Large intestine (tissue), 3 donors: ENCODE measurements at regions not wholly inside any gene's neighbourhood (a gene's known extent, or its start where the extent isn't known, plus 50 kb on each side); places are given as distances from the start of the nearest gene placed in this dataset.
A peak's percentile ranks its signal among the peaks of the same experiment; 100 is the strongest.

Experiments
- DNase-seq, 2 donors: peaks; one replicate each; pipeline versions ENCODE4 v3.0.0 to v3.0.0-alpha.2; 2013
- H3K27ac ChIP-seq: one replicate; pipeline ENCODE4 v1.5.1; 2013; ENCODE audit warnings: low read length
- H3K27me3 ChIP-seq: 2 replicates; pipeline ENCODE4 v1.6.1; 2013; ENCODE audit warnings: low read length; ENCODE audit not compliant: control insufficient read depth, insufficient read depth
- H3K36me3 ChIP-seq: 2 replicates; pipeline ENCODE4 v1.6.1; 2013; ENCODE audit warnings: low read length; ENCODE audit not compliant: control insufficient read depth, insufficient read depth
- H3K4me1 ChIP-seq: one replicate; pipeline ENCODE4 v1.6.1; 2013; ENCODE audit warnings: low read length; ENCODE audit not compliant: control insufficient read depth, insufficient read depth
- H3K4me3 ChIP-seq: one replicate; pipeline ENCODE4 v1.5.1; 2013; ENCODE audit warnings: low read length
- H3K9me3 ChIP-seq: one replicate; pipeline ENCODE4 v1.6.1; 2013; ENCODE audit warnings: mild to moderate bottlenecking, low read depth, low read length, moderate library complexity; ENCODE audit not compliant: control insufficient read depth
- WGBS: methylation state at CpG from one replicate; pipeline ENCODE4 v1.1.5; 2013; ENCODE audit warnings: low lambda C conversion rate; ENCODE audit not compliant: insufficient coverage; 5-methylcytosine and 5-hydroxymethylcytosine counted together

DNA sequence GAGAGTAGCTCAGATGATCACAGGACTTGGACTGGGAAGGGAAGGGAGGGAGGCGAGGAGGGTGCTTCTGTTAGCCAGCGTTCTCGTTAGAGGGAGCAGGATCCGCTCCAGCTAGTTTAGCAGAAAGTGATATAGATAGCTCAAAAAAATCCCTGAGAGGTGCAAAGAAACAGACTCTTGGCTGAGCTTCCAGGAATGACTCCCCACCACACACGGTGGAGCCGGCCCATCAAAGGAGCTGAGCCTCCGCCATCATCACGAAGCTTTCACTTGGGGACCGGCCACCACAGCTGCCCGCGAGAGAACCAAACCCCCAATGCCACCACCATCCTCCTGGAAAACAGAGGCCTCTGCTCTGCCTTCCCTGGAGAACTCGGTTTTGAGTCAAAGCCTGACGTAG lies 124.6 kb upstream of the BCL2L14 start:
- DNase-seq, result no peak
- Histone ChIP-seq H3K4me3 (no peak overlapping the region), H3K36me3 (no peaks in the 10 kb centered on the region), H3K4me1 (no peaks in the 10 kb centered on the region), H3K27ac (no peak overlapping the region), H3K27me3 (no peaks in the 10 kb centered on the region), H3K9me3 (no peaks in the 10 kb centered on the region)
- no CpG with 5 or more reads among the region's 13 CpGs for WGBS

DNA sequence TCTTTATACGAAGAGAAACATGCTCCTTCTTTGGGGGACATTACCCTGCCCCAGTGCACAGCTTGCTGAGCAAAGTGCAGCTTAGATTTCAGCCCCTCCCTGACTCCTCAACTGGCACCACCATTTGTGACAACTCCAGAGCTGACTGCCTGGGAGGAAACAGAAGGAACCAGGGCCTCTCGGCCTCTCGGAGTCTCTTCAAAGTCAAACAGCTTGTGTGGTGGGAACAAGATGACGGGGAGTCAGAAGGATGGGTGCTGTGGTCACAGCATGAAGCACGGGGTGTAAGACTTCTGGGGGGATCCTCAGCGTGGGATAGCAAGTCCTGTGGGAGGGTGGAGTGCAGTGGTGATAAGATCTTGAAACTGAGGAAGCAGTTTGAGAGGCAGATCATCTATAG lies 123.5 kb upstream of the BCL2L14 start:
- 83% methylated on average over 3 of the region's 6 CpGs for WGBS
- Histone ChIP-seq H3K9me3 (no peaks in the 10 kb centered on the region), H3K4me3 (no peak overlapping the region), H3K4me1 (no peaks in the 10 kb centered on the region), H3K27me3 (no peaks in the 10 kb centered on the region), H3K27ac (no peak overlapping the region), H3K36me3 (no peaks in the 10 kb centered on the region)
- peak in 1 of 2 donors; percentile 11 for DNase-seq

DNA sequence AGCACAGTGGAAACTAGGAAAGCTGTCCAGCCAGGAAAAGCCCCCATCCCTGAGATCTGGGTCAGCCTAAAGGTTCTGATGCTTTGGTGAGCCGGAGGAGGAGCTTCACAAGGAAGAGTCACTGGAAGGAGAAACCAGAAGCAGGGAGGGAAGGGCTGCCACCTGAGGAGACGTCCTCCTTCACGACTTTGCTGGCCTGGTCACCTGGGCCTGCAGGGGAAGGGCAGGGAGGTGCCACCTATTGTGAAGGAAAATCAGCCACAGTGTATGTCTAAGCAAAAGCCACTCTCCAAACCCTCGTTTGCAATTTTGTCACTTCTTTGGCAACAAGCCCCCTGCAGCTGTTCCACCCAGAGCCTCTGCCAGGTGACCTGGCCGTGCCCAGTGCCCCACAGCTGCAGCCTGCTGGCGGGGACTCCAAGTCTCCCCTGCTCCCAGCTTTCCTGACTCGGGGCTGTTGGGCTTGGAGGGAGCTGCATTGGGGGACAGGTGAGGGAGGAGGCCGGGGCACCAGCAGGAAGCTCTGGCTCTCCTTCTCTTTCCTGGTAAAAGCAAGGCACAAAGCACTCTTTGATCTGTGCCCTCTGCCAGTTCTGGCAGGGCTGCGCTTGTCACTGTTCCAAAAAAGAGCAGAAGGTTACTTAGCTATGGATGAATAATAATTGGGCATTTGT lies 120.9 kb upstream of the BCL2L14 start:
- no CpG with 5 or more reads among the region's 9 CpGs for WGBS
- Histone ChIP-seq H3K4me1 (no peaks in the 10 kb centered on the region), H3K9me3 (no peaks in the 10 kb centered on the region), H3K4me3 (no peak overlapping the region), H3K27ac (no peak overlapping the region), H3K36me3 (no peaks in the 10 kb centered on the region), H3K27me3 (no peaks in the 10 kb centered on the region)
- no peak for DNase-seq

DNA sequence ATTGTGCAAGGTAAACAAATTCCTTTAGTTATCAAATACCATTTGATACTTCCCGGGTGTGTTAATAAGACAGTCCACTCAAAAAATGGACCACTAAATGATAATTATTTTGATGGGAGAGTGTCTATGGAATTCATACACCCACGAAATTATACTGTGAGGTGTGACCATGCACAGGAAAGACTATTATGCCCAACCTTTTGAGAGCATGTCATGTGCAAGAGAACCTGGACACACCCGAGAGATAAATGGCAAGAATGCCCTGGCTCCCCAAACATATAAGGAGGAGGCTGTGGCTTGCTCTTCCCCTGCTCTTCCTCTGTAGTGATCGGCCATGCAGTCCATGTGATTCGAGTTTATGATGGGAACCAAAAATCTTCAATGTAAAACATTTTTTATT lies 119.5 kb upstream of the BCL2L14 start:
- Histone ChIP-seq H3K27me3 (no peaks in the 10 kb centered on the region), H3K4me1 (no peaks in the 10 kb centered on the region), H3K4me3 (no peak overlapping the region), H3K36me3 (no peaks in the 10 kb centered on the region), H3K27ac (no peak overlapping the region), H3K9me3 (no peaks in the 10 kb centered on the region)
- 86% methylated on average over 1 of the region's 5 CpGs for WGBS
- DNase-seq, result no peak

- H3K27ac ChIP-seq, result no peak overlapping the region
- no peak overlapping the region for H3K4me3 ChIP-seq
- no CpG with 5 or more reads among the region's 7 CpGs for WGBS
- no peaks in the 10 kb centered on the region for H3K36me3 ChIP-seq
- no peaks in the 10 kb centered on the region for H3K9me3 ChIP-seq
- H3K27me3 ChIP-seq, result no peaks in the 10 kb centered on the region
- no peaks in the 10 kb centered on the region for H3K4me1 ChIP-seq
- DNase-seq, result no peak
Measured at GRCh38 chr12:11953523-11953922, 117.2 kb upstream of the BCL2L14 start.

GRCh38 chr12:11954181-11954580 lies 116.6 kb upstream of the BCL2L14 start:
- no peaks in the 10 kb centered on the region for H3K9me3 ChIP-seq
- no peak for DNase-seq
- no peak overlapping the region for H3K27ac ChIP-seq
- H3K4me1 ChIP-seq, result no peaks in the 10 kb centered on the region
- no peaks in the 10 kb centered on the region for H3K27me3 ChIP-seq
- no peak overlapping the region for H3K4me3 ChIP-seq
- H3K36me3 ChIP-seq, result no peaks in the 10 kb centered on the region
- WGBS, result no CpG with 5 or more reads among the region's 2 CpGs

- Histone ChIP-seq H3K4me3 (no peak overlapping the region), H3K4me1 (no peaks in the 10 kb centered on the region), H3K9me3 (no peaks in the 10 kb centered on the region), H3K27ac (no peak overlapping the region), H3K27me3 (no peaks in the 10 kb centered on the region), H3K36me3 (no peaks in the 10 kb centered on the region)
- DNase-seq, result no peak
- WGBS, result no CpG with 5 or more reads among the region's 9 CpGs
Measured at GRCh38 chr12:11958221-11959091, 112.3 kb upstream of the BCL2L14 start.

DNA sequence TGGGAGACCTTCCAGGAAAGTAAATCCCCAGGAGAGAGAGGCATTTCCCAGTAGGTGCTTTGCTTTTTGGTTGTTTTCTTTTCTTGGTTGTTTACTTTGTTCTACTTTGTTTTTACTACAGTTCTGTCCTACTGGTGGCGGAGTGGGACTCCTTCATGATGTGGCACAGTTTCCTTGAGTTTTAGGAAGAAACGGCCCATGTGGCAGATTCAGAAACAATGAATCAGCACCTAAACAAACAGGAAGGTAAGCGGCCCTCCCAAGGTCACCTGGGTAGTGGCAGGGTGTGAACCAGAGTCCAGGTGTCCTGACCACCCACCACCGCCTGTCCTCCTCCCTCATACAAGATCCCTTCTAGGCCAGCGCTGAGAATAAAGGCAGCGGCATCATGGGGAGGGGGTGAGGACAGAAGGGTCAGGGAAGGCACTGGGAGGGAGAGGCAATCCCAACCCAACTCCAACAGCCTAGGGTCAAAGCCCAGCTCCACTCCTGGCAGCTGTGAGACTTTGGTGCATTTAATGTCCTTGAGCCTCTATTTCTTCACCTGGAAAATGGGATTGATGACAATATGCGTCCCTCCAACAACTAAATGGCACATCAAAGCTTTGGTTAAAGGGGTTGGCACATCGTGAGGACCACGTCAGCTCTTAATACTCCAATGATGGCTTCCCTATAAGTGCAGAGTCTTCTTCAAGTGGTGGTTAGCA lies 111.5 kb upstream of the BCL2L14 start:
- no peak overlapping the region for H3K27ac ChIP-seq
- no peaks in the 10 kb centered on the region for H3K27me3 ChIP-seq
- H3K36me3 ChIP-seq, result no peaks in the 10 kb centered on the region
- H3K4me3 ChIP-seq, result no peak overlapping the region
- H3K4me1 ChIP-seq, result no peaks in the 10 kb centered on the region
- 100% methylated on average over 1 of the region's 9 CpGs for WGBS
- no peaks in the 10 kb centered on the region for H3K9me3 ChIP-seq
- DNase-seq, result no peak

GRCh38 chr12:11960646-11961045 lies 110.1 kb upstream of the BCL2L14 start:
- H3K36me3 ChIP-seq, result no peaks in the 10 kb centered on the region
- H3K4me3 ChIP-seq, result no peak overlapping the region
- H3K27ac ChIP-seq, result no peak overlapping the region
- H3K4me1 ChIP-seq, result no peaks in the 10 kb centered on the region
- no peaks in the 10 kb centered on the region for H3K9me3 ChIP-seq
- no peak for DNase-seq
- H3K27me3 ChIP-seq, result no peaks in the 10 kb centered on the region
- no CpG with 5 or more reads among the region's 6 CpGs for WGBS

DNA sequence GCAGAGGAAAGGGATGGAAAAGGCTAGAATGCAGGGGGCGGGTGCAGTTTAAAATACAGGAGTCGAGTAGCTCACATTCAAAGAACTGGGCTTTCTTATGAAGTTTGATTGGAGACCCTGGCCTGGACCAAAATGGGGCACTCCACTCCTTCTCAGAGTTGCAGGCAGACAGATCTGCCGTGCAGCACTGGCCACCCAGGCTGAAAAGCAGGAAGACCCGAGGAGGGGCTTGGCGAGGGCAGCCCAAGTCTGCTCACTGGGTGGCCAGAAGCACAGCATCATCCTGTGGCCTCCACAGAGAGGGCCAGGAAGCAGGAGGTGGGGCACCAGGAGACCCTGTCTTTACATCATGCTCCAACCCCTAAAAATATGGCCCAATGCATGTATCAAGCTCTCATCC lies 109.1 kb upstream of the BCL2L14 start:
- Histone ChIP-seq H3K36me3 (no peaks in the 10 kb centered on the region), H3K27me3 (no peaks in the 10 kb centered on the region), H3K27ac (no peak overlapping the region), H3K9me3 (no peaks in the 10 kb centered on the region), H3K4me3 (no peak overlapping the region), H3K4me1 (no peaks in the 10 kb centered on the region)
- no CpG with 5 or more reads among the region's 5 CpGs for WGBS
- no peak for DNase-seq
